IPS-15b (cell line): ENCODE measurements at regions not wholly inside any gene's neighbourhood (a gene's known extent, or its start where the extent isn't known, plus 50 kb on each side); places are given as distances from the start of the nearest gene placed in this dataset.

ENCODE experiments used
- H3K27me3 ChIP-seq: one replicate; pipeline ENCODE4 v1.6.1; 2013; ENCODE audit warnings: low read length; ENCODE audit not compliant: control insufficient read depth, insufficient read depth
- H3K36me3 ChIP-seq: one replicate; pipeline ENCODE4 v1.6.1; 2013; ENCODE audit warnings: low read length; ENCODE audit not compliant: control insufficient read depth, insufficient read depth
- H3K4me1 ChIP-seq: one replicate; pipeline ENCODE4 v1.6.1; 2013; ENCODE audit warnings: mild to moderate bottlenecking, low read length; ENCODE audit not compliant: control insufficient read depth, insufficient read depth
- H3K4me3 ChIP-seq: one replicate; pipeline ENCODE4 v1.5.1; 2013; ENCODE audit warnings: low read depth, low read length
- H3K9ac ChIP-seq: one replicate; pipeline ENCODE4 v1.6.1; 2013; ENCODE audit warnings: low read depth, mild to moderate bottlenecking, low read length
- H3K9me3 ChIP-seq: one replicate; pipeline ENCODE4 v1.6.1; 2013; ENCODE audit warnings: mild to moderate bottlenecking, low read length; ENCODE audit not compliant: control insufficient read depth, insufficient read depth

GRCh38 chr7:10355816-10356215 lies 617.9 kb upstream of the PHF14 start:
- no peaks in the 10 kb centered on the region for H3K4me1 ChIP-seq
- H3K36me3 ChIP-seq: no peaks in the 10 kb centered on the region
- H3K9ac ChIP-seq: no peak overlapping the region
- H3K9me3 ChIP-seq: no peaks in the 10 kb centered on the region
- H3K4me3 ChIP-seq: no peak overlapping the region
- H3K27me3 ChIP-seq: no peaks in the 10 kb centered on the region

- no peak overlapping the region for H3K4me3 ChIP-seq
- H3K9me3 ChIP-seq: no peaks in the 10 kb centered on the region
- no peaks in the 10 kb centered on the region for H3K27me3 ChIP-seq
- no peaks in the 10 kb centered on the region for H3K4me1 ChIP-seq
- no peaks in the 10 kb centered on the region for H3K36me3 ChIP-seq
- no peak overlapping the region for H3K9ac ChIP-seq
Measured at GRCh38 chr7:10360050-10360449, 613.6 kb upstream of the PHF14 start.

- Histone ChIP-seq H3K4me3 (no peak overlapping the region), H3K9me3 (peaks cover 5% of the 10 kb centered on the region), H3K27me3 (no peaks in the 10 kb centered on the region), H3K36me3 (no peaks in the 10 kb centered on the region), H3K4me1 (no peaks in the 10 kb centered on the region), H3K9ac (no peak overlapping the region)
Measured at GRCh38 chr7:10401793-10402192, 571.9 kb upstream of the PHF14 start.

GRCh38 chr7:10412422-10413019 lies 561.2 kb upstream of the PHF14 start:
- H3K4me3 ChIP-seq: no peak overlapping the region
- no peak overlapping the region for H3K9ac ChIP-seq
- H3K36me3 ChIP-seq: no peaks in the 10 kb centered on the region
- H3K4me1 ChIP-seq: peaks cover 2% of the 10 kb centered on the region
- no peaks in the 10 kb centered on the region for H3K9me3 ChIP-seq
- H3K27me3 ChIP-seq: no peaks in the 10 kb centered on the region

GRCh38 chr7:10418985-10419384 lies 554.7 kb upstream of the PHF14 start:
- peaks cover 3% of the 10 kb centered on the region for H3K4me1 ChIP-seq
- H3K4me3 ChIP-seq: no peak overlapping the region
- no peaks in the 10 kb centered on the region for H3K27me3 ChIP-seq
- H3K9ac ChIP-seq: no peak overlapping the region
- no peaks in the 10 kb centered on the region for H3K36me3 ChIP-seq
- no peaks in the 10 kb centered on the region for H3K9me3 ChIP-seq

GRCh38 chr7:10429031-10429430 lies 544.6 kb upstream of the PHF14 start:
- Histone ChIP-seq H3K27me3 (no peaks in the 10 kb centered on the region), H3K36me3 (no peaks in the 10 kb centered on the region), H3K9me3 (no peaks in the 10 kb centered on the region), H3K9ac (no peak overlapping the region), H3K4me3 (no peak overlapping the region), H3K4me1 (no peaks in the 10 kb centered on the region)

GRCh38 chr7:10429511-10429910 lies 544.2 kb upstream of the PHF14 start:
- H3K9ac ChIP-seq: no peak overlapping the region

GRCh38 chr7:10436302-10436701 lies 537.4 kb upstream of the PHF14 start:
- no peak overlapping the region for H3K9ac ChIP-seq

More at GRCh38 chr7:10429511-10429910, 544.2 kb upstream of the PHF14 start:
- H3K4me1 ChIP-seq: no peaks in the 10 kb centered on the region
- H3K9me3 ChIP-seq: no peaks in the 10 kb centered on the region
- H3K27me3 ChIP-seq: no peaks in the 10 kb centered on the region
- no peaks in the 10 kb centered on the region for H3K36me3 ChIP-seq
- no peak overlapping the region for H3K4me3 ChIP-seq

GRCh38 chr7:10439027-10439426 lies 534.6 kb upstream of the PHF14 start:
- H3K9me3 ChIP-seq: no peaks in the 10 kb centered on the region
- no peaks in the 10 kb centered on the region for H3K36me3 ChIP-seq
- no peaks in the 10 kb centered on the region for H3K4me1 ChIP-seq
- H3K4me3 ChIP-seq: no peak overlapping the region
- no peaks in the 10 kb centered on the region for H3K27me3 ChIP-seq
- H3K9ac ChIP-seq: no peak overlapping the region

More at GRCh38 chr7:10436302-10436701, 537.4 kb upstream of the PHF14 start:
- Histone ChIP-seq H3K9me3 (no peaks in the 10 kb centered on the region), H3K36me3 (no peaks in the 10 kb centered on the region), H3K27me3 (no peaks in the 10 kb centered on the region), H3K4me1 (no peaks in the 10 kb centered on the region), H3K4me3 (no peak overlapping the region)

GRCh38 chr7:10455936-10456335 lies 517.7 kb upstream of the PHF14 start:
- H3K4me3 ChIP-seq: no peak overlapping the region
- no peaks in the 10 kb centered on the region for H3K36me3 ChIP-seq
- H3K4me1 ChIP-seq: no peaks in the 10 kb centered on the region
- H3K9ac ChIP-seq: no peak overlapping the region
- H3K27me3 ChIP-seq: no peaks in the 10 kb centered on the region
- H3K9me3 ChIP-seq: no peaks in the 10 kb centered on the region

GRCh38 chr7:10460474-10460873 lies 513.2 kb upstream of the PHF14 start:
- H3K4me1 ChIP-seq: no peaks in the 10 kb centered on the region
- H3K9ac ChIP-seq: no peak overlapping the region
- H3K36me3 ChIP-seq: no peaks in the 10 kb centered on the region
- H3K4me3 ChIP-seq: no peak overlapping the region
- no peaks in the 10 kb centered on the region for H3K27me3 ChIP-seq
- H3K9me3 ChIP-seq: no peaks in the 10 kb centered on the region

GRCh38 chr7:10463701-10464100 lies 510.0 kb upstream of the PHF14 start:
- Histone ChIP-seq H3K9ac (no peak overlapping the region), H3K9me3 (no peaks in the 10 kb centered on the region), H3K4me1 (no peaks in the 10 kb centered on the region), H3K4me3 (no peak overlapping the region), H3K27me3 (no peaks in the 10 kb centered on the region), H3K36me3 (no peaks in the 10 kb centered on the region)
